GM08714 (cell line): ENCODE measurements at regions not wholly inside any gene's neighbourhood (a gene's known extent, or its start where the extent isn't known, plus 50 kb on each side); places are given as distances from the start of the nearest gene placed in this dataset.
"Not testable (repeated sequence)": the region's sequence is repeated elsewhere in the genome, so short reads cannot be mapped to it uniquely, and the experiment has no call there.

Experiments
- H3K4me3 ChIP-seq: fragments of 200-500 bp; sonication (Bioruptor generic); 2 replicates; pipeline ENCODE4 v1.5.1; 2014; ENCODE audit warnings: mild to moderate bottlenecking, low read length, inconsistent platforms
- ZNF274 ChIP-seq: IDR thresholded peaks from 2 replicates; pipeline ENCODE4 v1.6.1; 2012; ENCODE audit warnings: mild to moderate bottlenecking, low read depth, low read length

GRCh38 chr12:127487031-127487430 lies 779.9 kb upstream of the TMEM132C start:
- H3K4me3 ChIP-seq, result no peak overlapping the region
- no peak for TF ChIP-seq ZNF274

GRCh38 chr12:127489061-127489460 lies 777.9 kb upstream of the TMEM132C start:
- TF ChIP-seq ZNF274, result no peak
- H3K4me3 ChIP-seq, result no peak overlapping the region

- no peak for TF ChIP-seq ZNF274
- no peak overlapping the region for H3K4me3 ChIP-seq
Measured at GRCh38 chr12:127494961-127495915, 771.7 kb upstream of the TMEM132C start.

GRCh38 chr12:127496255-127496654 lies 770.7 kb upstream of the TMEM132C start:
- no peak for TF ChIP-seq ZNF274
- H3K4me3 ChIP-seq, result no peak overlapping the region

GRCh38 chr12:127500512-127501035 lies 766.4 kb upstream of the TMEM132C start:
- no peak overlapping the region for H3K4me3 ChIP-seq
- no peak for TF ChIP-seq ZNF274

GRCh38 chr12:127501916-127502315 lies 765.1 kb upstream of the TMEM132C start:
- H3K4me3 ChIP-seq, result no peak overlapping the region
- no peak for TF ChIP-seq ZNF274

- no peak overlapping the region for H3K4me3 ChIP-seq
- TF ChIP-seq ZNF274, result no peak
Measured at GRCh38 chr12:127503246-127503645, 763.7 kb upstream of the TMEM132C start.

GRCh38 chr12:127503996-127504395 lies 763.0 kb upstream of the TMEM132C start:
- not testable (repeated sequence) for H3K4me3 ChIP-seq

- H3K4me3 ChIP-seq, result no peak overlapping the region
- no peak for TF ChIP-seq ZNF274
Measured at GRCh38 chr12:127504874-127505273, 762.1 kb upstream of the TMEM132C start.

GRCh38 chr12:127507341-127507740 lies 759.6 kb upstream of the TMEM132C start:
- TF ChIP-seq ZNF274, result no peak
- no peak overlapping the region for H3K4me3 ChIP-seq

- no peak for TF ChIP-seq ZNF274
- no peak overlapping the region for H3K4me3 ChIP-seq
Measured at GRCh38 chr12:127509066-127509778, 757.7 kb upstream of the TMEM132C start.

- TF ChIP-seq ZNF274, result no peak
- H3K4me3 ChIP-seq, result no peak overlapping the region
Measured at GRCh38 chr12:127515941-127516340, 751.0 kb upstream of the TMEM132C start.

- TF ChIP-seq ZNF274, result no peak
- H3K4me3 ChIP-seq, result no peak overlapping the region
Measured at GRCh38 chr12:127516467-127516866, 750.5 kb upstream of the TMEM132C start.

- H3K4me3 ChIP-seq, result no peak overlapping the region
- no peak for TF ChIP-seq ZNF274
Measured at GRCh38 chr12:127519779-127520178, 747.2 kb upstream of the TMEM132C start.

- no peak for TF ChIP-seq ZNF274
- H3K4me3 ChIP-seq, result no peak overlapping the region
Measured at GRCh38 chr12:127526925-127527324, 740.0 kb upstream of the TMEM132C start.
